Right atrium auricular region (tissue), 2 donors: ENCODE measurements at regions not wholly inside any gene's neighbourhood (a gene's known extent, or its start where the extent isn't known, plus 50 kb on each side); places are given as distances from the start of the nearest gene placed in this dataset.

Experiments
- DNase-seq: peaks from one replicate; pipeline ENCODE4 v3.0.0-alpha.2; 2019; ENCODE audit warnings: low spot score
- H3K27ac ChIP-seq, 2 donors: fragments of 200-600 bp; sonication (generic); 1 replicate in 1 of 2; 2 replicates in 1 of 2; pipeline ENCODE4 v1.5.1; 2016 to 2019
- H3K27me3 ChIP-seq, 2 donors: fragments of 200-600 bp; sonication (generic); one replicate each; pipeline versions ENCODE4 v1.5.1 to v1.6.0; 2017 to 2019
- H3K36me3 ChIP-seq: fragments of 200-600 bp; sonication (generic); one replicate; pipeline ENCODE4 v1.5.1; 2016
- H3K4me1 ChIP-seq, 2 donors: fragments of 200-600 bp; sonication (generic); one replicate each; pipeline versions ENCODE4 v1.5.1 to v1.6.0; 2017 to 2019
- H3K4me3 ChIP-seq, 2 donors: fragments of 200-600 bp; sonication (generic); 1 replicate in 1 of 2; 2 replicates in 1 of 2; pipeline ENCODE4 v1.5.1; 2017 to 2019; ENCODE audit warnings: mild to moderate bottlenecking in 1 of 2, moderate library complexity in 1 of 2
- H3K9me3 ChIP-seq, 2 donors: fragments of 200-600 bp; sonication (generic); one replicate each; pipeline ENCODE4 v1.5.1; 2019
- TF ChIP-seq, protein P1 (sequence below), 2 donors: fragments of 200-600 bp; sonication (generic); IDR thresholded peaks; one replicate each; pipeline ENCODE4 v1.5.1; 2019; ENCODE audit warnings: antibody characterized with exemption in 2 of 2

DNA sequence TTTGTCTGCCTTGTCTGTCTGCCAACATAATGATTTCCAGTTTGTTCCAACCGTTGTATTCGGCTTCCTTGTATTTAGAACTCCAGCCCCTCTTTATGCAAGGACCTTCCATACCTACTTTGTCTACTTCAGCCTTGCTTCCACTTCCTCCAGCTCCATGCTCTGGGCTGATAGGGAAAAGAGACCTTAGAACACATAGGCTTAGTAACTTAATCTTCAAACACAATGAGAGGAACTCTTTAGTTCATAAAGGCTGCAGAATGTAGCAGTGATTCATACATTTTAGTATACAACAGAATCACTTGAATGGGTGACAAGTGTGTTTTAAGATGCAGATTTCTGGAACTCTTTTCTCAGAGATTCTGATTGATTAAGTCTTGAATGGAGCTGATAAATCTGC lies 102.8 kb upstream of the IFNE start:
- TF ChIP-seq, protein P1, sequence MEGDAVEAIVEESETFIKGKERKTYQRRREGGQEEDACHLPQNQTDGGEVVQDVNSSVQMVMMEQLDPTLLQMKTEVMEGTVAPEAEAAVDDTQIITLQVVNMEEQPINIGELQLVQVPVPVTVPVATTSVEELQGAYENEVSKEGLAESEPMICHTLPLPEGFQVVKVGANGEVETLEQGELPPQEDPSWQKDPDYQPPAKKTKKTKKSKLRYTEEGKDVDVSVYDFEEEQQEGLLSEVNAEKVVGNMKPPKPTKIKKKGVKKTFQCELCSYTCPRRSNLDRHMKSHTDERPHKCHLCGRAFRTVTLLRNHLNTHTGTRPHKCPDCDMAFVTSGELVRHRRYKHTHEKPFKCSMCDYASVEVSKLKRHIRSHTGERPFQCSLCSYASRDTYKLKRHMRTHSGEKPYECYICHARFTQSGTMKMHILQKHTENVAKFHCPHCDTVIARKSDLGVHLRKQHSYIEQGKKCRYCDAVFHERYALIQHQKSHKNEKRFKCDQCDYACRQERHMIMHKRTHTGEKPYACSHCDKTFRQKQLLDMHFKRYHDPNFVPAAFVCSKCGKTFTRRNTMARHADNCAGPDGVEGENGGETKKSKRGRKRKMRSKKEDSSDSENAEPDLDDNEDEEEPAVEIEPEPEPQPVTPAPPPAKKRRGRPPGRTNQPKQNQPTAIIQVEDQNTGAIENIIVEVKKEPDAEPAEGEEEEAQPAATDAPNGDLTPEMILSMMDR (IDR thresholded peaks at IDR 0.05): no peak
- no peak overlapping the region for H3K27ac ChIP-seq
- H3K36me3 ChIP-seq: no peaks in the 10 kb centered on the region
- no peaks in the 10 kb centered on the region for H3K9me3 ChIP-seq
- H3K4me1 ChIP-seq: no peaks in the 10 kb centered on the region
- H3K27me3 ChIP-seq: no peaks in the 10 kb centered on the region
- H3K4me3 ChIP-seq: no peak overlapping the region
- no peak for DNase-seq

DNA sequence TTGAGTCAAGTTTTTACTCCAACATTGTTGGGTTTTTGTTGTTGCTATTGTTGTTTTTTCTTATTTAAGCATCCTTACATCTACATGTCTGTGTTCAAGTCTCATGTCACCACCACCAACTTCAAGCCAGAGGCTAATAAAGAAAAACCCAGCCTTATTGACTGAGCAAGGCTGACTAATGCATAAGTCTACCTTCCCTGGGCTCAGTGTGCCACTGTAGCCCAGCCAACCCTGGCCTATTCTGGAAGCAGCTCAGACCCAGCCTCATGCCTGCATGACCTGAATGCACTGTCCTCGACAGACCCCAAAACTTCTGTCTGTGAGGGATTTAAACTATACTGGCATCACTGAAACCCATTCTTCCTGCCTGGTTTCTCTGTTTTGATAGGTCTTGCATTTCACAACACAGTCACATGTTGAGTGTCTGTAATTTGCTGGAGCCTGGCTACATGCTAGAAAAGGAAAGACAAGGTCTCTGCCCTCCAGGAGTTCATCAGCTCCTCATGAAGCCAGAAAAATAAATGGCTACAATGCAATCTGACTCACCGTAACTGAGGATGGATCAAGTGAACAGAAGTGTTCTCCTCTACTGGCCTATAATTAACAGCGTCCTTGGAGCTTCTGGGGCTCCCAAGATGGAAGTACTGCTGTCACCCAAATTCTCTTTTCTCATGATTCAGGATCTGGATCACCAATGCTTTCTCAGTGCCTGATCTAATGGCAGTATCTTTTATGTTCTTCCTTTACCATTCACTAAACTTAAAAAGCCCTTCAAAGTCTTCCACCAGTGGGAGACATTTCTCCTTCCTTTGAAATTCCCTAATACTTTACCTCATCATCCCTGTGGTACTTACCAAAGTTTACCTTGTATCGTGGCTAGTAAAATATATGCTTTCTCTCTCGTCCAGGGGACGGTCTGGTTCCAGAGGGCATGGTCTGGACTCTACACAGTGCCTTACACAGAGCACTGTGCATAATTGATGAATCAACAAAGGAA lies 103.9 kb upstream of the IFNE start:
- Histone ChIP-seq H3K4me1 (no peaks in the 10 kb centered on the region), H3K27ac (no peak overlapping the region), H3K4me3 (no peak overlapping the region), H3K27me3 (no peaks in the 10 kb centered on the region), H3K9me3 (no peaks in the 10 kb centered on the region), H3K36me3 (no peaks in the 10 kb centered on the region)
- DNase-seq: no peak
- TF ChIP-seq, protein P1 (IDR thresholded peaks at IDR 0.05): no peak

DNA sequence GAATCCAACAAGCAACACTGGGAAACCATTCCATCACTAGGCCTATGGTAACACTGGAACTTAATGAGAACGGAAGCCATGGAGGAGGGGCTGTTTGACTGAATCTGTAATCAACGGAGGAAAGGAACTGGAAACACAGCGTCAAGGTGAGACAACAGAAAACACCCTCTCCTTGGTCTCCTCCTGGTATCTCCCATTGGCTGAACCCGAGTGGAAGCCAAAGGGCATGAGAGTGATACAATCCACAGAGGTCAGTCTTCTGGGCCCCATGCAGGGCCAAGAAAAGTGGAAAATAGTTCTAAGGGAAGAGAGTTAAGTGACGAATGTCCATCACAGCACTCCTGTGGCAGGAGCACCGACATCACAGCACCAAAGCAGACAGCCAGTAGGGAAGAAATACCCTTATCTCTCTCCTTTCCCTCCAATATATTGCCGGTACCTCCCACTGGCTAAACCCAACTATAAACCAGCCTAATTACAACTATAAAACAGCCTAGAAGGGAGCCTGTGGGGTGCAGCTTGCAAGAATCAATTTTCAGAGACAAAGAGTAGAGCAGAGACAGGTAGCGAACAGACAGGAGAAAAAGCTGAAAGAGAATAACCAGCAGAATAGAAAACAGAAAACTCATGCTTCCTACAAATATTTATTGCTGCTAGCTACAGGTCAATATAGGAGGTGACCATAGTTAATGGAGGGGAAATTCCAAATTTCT lies 107.4 kb upstream of the IFNE start:
- Histone ChIP-seq H3K4me1 (no peaks in the 10 kb centered on the region), H3K27ac (no peak overlapping the region)

DNA sequence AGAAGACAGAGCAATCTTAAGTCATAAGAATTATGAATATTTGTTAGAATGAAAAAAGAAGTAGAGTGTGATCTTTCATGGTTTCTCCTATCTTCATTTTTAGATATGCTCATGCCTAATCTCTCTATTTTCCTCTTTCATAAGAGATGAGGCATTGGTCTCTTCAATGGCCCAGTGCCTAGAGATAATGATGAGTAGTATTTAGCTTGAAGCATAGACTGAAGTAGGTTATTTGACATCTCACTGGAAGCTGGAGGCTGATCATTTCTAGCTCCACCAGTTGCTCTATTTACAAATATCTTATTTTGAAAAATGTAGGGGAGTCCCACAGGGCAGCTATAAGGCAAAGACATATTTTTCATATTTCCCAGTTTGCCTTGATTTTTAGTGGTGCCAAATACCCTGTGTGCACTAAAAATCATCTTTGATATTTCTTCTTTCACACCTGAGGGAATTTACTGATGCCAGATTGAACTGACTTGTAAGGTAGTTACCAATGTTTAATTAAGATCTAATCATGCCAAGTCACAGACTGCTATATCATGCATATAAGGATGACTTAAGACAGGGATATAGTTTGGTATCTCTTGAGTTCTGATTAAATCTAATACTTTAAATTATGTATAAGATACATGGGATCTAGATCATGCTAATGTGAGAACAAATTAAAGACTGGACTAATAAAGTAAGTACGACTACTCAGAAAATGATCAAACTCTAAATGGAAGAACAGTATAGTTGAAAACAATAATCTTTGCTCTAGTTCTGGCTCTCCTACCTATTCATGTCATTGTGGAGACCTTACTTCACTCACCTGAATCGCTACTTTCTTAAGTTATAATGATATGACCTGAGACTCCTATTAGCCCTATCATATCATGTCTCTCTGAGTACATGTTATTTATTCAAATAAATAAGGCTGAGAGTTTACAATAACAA lies 108.2 kb upstream of the IFNE start:
- no peak overlapping the region for H3K27ac ChIP-seq

More for the DNA sequence above, 107.4 kb upstream of the IFNE start:
- TF ChIP-seq, protein P1 (IDR thresholded peaks at IDR 0.05): no peak
- H3K27me3 ChIP-seq: no peaks in the 10 kb centered on the region
- H3K9me3 ChIP-seq: no peaks in the 10 kb centered on the region
- DNase-seq: no peak
- no peaks in the 10 kb centered on the region for H3K36me3 ChIP-seq
- no peak overlapping the region for H3K4me3 ChIP-seq

More for the DNA sequence above, 108.2 kb upstream of the IFNE start:
- no peaks in the 10 kb centered on the region for H3K9me3 ChIP-seq
- TF ChIP-seq, protein P1 (IDR thresholded peaks at IDR 0.05): no peak
- H3K4me1 ChIP-seq: no peaks in the 10 kb centered on the region
- H3K36me3 ChIP-seq: no peaks in the 10 kb centered on the region
- DNase-seq: no peak
- no peaks in the 10 kb centered on the region for H3K27me3 ChIP-seq
- no peak overlapping the region for H3K4me3 ChIP-seq
